Stomach (tissue), 8 donors: ENCODE measurements at regions not wholly inside any gene's neighbourhood (a gene's known extent, or its start where the extent isn't known, plus 50 kb on each side); places are given as distances from the start of the nearest gene placed in this dataset.

ENCODE experiments used
- DNase-seq, 2 donors: peaks; one replicate each; pipeline versions ENCODE4 v3.0.0 to v3.0.0-alpha.2; 2013 to 2019
- H3K27ac ChIP-seq, 5 donors: fragments of 200-600 bp in 4 of 5; sonication (generic) in 4 of 5; one replicate each; pipeline ENCODE4 v1.5.1; 2013 to 2019; ENCODE audit warnings: mild to moderate bottlenecking in 1 of 5, moderate library complexity in 1 of 5
- H3K27me3 ChIP-seq, 3 donors: fragments of 200-600 bp; sonication (generic); one replicate each; pipeline ENCODE4 v1.5.1; 2017 to 2019; ENCODE audit warnings: mixed run types in 1 of 3
- H3K36me3 ChIP-seq, 4 donors: fragments of 200-600 bp; sonication (generic); 1 replicate in 3 of 4; 2 replicates in 1 of 4; pipeline ENCODE4 v1.5.1; 2016 to 2019
- H3K4me1 ChIP-seq, 4 donors: fragments of 200-600 bp; sonication (generic); one replicate each; pipeline ENCODE4 v1.5.1; 2016 to 2019
- H3K4me3 ChIP-seq, 4 donors: fragments of 200-600 bp; sonication (generic) in 3 of 4; one replicate each; pipeline ENCODE4 v1.5.1; 2016 to 2019; ENCODE audit warnings: mild to moderate bottlenecking in 1 of 4
- H3K9me3 ChIP-seq, 4 donors: fragments of 200-600 bp; sonication (generic); one replicate each; pipeline ENCODE4 v1.5.1; 2016 to 2019
- CTCF ChIP-seq, 7 experiments: fragments of 450-650 bp in 4 of 7; fragments of 200-600 bp in 3 of 7; sonication (generic) in 3 of 7; IDR thresholded peaks; one replicate each; pipeline ENCODE4 v1.5.1; 2016 to 2019; ENCODE audit warnings: antibody characterized with exemption in 7 of 7, control low read depth in 2 of 7, mild to moderate bottlenecking in 1 of 7
- EP300 ChIP-seq: sonication (generic); formaldehyde crosslinking; IDR thresholded peaks from one replicate; pipeline ENCODE4 v1.6.1; 2017; ENCODE audit warnings: antibody characterized with exemption
- POLR2A ChIP-seq, 4 donors: fragments of 450-650 bp; IDR thresholded peaks; one replicate each; pipeline ENCODE4 v1.6.1; 2016; ENCODE audit warnings: antibody characterized with exemption in 4 of 4, control low read depth in 2 of 4, mild to moderate bottlenecking in 1 of 4, moderate library complexity in 1 of 4
- POLR2AphosphoS5 ChIP-seq, 3 donors: sonication (generic); formaldehyde crosslinking; IDR thresholded peaks; one replicate each; pipeline ENCODE4 v1.6.1; 2016; ENCODE audit warnings: antibody characterized with exemption in 3 of 3
- WGBS, 5 donors: extraction: QIAGEN DNeasy Blood & Tissue Kit in 3 of 5; methylation state at CpG; one replicate each; pipeline versions ENCODE4 v1.1.5 to v1.1.7; 2013 to 2018; 5-methylcytosine and 5-hydroxymethylcytosine counted together
- intact Hi-C: fragments of 100-400 bp; cut with DNase I; formaldehyde crosslinking; loops from one replicate; pipeline ENCODE4 v1.15.1; 2023; ENCODE audit warnings: low total_unique reads
- donor health status: healthy with polysubstance abuse.
- donor health status: Bipolar disorder and iron deficiency.
- donor health status: healthy.

DNA sequence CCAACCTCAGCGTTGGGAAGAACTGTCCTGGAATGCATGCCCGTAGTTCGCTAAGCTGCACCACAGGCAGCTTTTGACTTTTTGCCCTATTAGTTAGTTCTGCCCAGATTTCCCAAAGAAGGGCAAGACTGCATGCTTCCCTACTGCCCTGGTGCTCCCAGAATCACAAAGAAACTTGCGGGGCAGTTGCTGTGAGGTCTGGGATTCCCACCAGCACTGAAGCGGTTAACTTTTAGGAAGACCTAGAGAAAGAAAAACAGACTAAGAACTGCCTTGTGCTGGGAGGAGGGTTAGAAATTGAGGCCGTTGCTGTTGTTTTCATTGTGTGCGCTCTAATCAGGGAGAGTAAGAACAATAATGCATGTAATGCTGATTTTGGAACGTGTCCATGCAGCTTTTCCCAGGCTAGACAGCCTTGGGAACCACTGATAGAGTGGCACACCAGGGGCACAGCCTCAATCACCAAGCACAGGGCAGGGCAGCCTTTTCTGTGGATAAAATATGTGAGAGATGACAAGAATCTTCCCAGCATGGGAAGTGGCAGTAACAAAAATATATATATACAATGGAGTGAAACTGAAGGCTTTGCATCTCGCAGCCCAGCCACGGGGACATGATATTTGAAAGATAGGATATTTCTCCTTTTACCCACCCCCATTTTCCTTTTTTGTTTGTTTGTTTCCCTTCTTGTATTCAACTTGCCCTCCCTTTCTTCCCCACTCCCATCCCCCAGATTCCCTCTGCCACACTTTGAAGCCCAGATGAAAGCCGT lies 137.7 kb upstream of the HEY2 start:
- no peaks in the 10 kb centered on the region for H3K36me3 ChIP-seq
- DNase-seq: peak in 1 of 2 donors; percentile 60
- peak overlapping the region in 3 of 4 donors; percentile 3 to 12 (median 11) for H3K4me3 ChIP-seq
- WGBS, 5 donors: 13 to 28% (median 23%) methylated on average over 11 of the region's 11 CpGs
- H3K9me3 ChIP-seq: no peaks in the 10 kb centered on the region
- TF ChIP-seq CTCF (IDR thresholded peaks at IDR 0.05): no peak
- no peak for TF ChIP-seq EP300
- TF ChIP-seq POLR2A (IDR thresholded peaks at IDR 0.05): no peak
- TF ChIP-seq POLR2AphosphoS5 (IDR thresholded peaks at IDR 0.05): no peak
- peaks cover 6 to 17% (median 11%) of the 10 kb centered on the region in 4 donors for H3K4me1 ChIP-seq
- no peak overlapping the region for H3K27ac ChIP-seq
- intact Hi-C loops: no loop called here
- H3K27me3 ChIP-seq: no peaks in the 10 kb centered on the region

DNA sequence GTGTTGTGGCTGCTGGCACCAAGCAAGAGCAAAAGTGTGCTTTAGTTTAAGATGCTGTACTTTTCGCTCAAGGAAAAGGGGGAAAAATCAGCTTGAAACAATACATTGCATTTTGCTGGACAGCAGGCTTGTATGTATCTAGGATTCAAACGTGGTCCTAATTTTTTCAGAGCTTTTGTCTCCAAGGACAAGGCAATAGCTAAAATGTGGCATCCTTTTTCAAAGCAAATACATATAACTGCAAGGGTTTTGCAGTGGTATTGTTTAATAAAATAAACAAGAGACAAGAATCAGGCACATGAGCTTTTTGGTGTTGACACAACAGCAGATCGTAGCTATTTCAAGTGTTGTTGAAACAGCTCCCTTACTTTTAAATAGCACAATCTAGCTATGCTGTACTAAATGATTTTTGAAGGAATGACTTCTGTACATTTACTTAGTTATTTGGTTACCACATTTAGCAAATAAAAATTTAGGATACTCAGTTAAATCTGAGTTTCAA lies 137.0 kb upstream of the HEY2 start:
- TF ChIP-seq POLR2A (IDR thresholded peaks at IDR 0.05): no peak
- TF ChIP-seq POLR2AphosphoS5 (IDR thresholded peaks at IDR 0.05): no peak
- no peak for TF ChIP-seq EP300
- no peak for TF ChIP-seq CTCF (IDR thresholded peaks at IDR 0.05)
- 20 to 30% (median 21%) methylated on average over 3 of the region's 3 CpGs for WGBS, 5 donors
- H3K4me3 ChIP-seq: no peak overlapping the region
- peaks cover 6 to 17% (median 11%) of the 10 kb centered on the region in 4 donors for H3K4me1 ChIP-seq
- no peaks in the 10 kb centered on the region for H3K36me3 ChIP-seq
- H3K27ac ChIP-seq: no peak overlapping the region
- DNase-seq: no peak
- no peaks in the 10 kb centered on the region for H3K9me3 ChIP-seq
- intact Hi-C loops: no loop called here
- no peaks in the 10 kb centered on the region for H3K27me3 ChIP-seq

GRCh38 chr6:125618629-125619028 lies 130.8 kb upstream of the HEY2 start:
- no peaks in the 10 kb centered on the region for H3K36me3 ChIP-seq
- DNase-seq: no peak
- no peak overlapping the region for H3K4me3 ChIP-seq
- H3K27me3 ChIP-seq: no peaks in the 10 kb centered on the region
- 40 to 52% (median 43%) methylated on average over 1 of the region's 1 CpG for WGBS, 5 donors
- no peaks in the 10 kb centered on the region for H3K9me3 ChIP-seq
- TF ChIP-seq POLR2A (IDR thresholded peaks at IDR 0.05): no peak
- TF ChIP-seq CTCF (IDR thresholded peaks at IDR 0.05): no peak
- intact Hi-C loops: no loop called here
- no peak overlapping the region for H3K27ac ChIP-seq
- no peaks in the 10 kb centered on the region for H3K4me1 ChIP-seq

GRCh38 chr6:125623085-125623484 lies 126.3 kb upstream of the HEY2 start:
- TF ChIP-seq EP300 (no peak), POLR2A (IDR thresholded peaks at IDR 0.05) (no peak), POLR2AphosphoS5 (IDR thresholded peaks at IDR 0.05) (no peak), CTCF (IDR thresholded peaks at IDR 0.05) (no peak)
- no peak overlapping the region for H3K4me3 ChIP-seq
- no peaks in the 10 kb centered on the region for H3K9me3 ChIP-seq
- no peaks in the 10 kb centered on the region for H3K27me3 ChIP-seq
- H3K4me1 ChIP-seq: no peaks in the 10 kb centered on the region
- no peaks in the 10 kb centered on the region for H3K36me3 ChIP-seq
- no peak overlapping the region for H3K27ac ChIP-seq
- intact Hi-C loops: no loop called here
- DNase-seq: no peak
